H9 (cell line): ENCODE measurements at regions not wholly inside any gene's neighbourhood (a gene's known extent, or its start where the extent isn't known, plus 50 kb on each side); places are given as distances from the start of the nearest gene placed in this dataset.

Experiments used
- DNase-seq: peaks from one replicate; pipeline ENCODE4 v3.0.0-alpha.2; 2017
- H2AFZ ChIP-seq: one replicate; pipeline ENCODE4 v1.6.1; 2013; ENCODE audit warnings: mild to moderate bottlenecking, low read length, control low read depth, moderate library complexity
- H2AK5ac ChIP-seq: 2 replicates; pipeline ENCODE4 v1.6.1; 2013; ENCODE audit warnings: low read length, control low read depth, mixed read lengths; ENCODE audit not compliant: insufficient read length
- H2BK120ac ChIP-seq: one replicate; pipeline ENCODE4 v1.6.1; 2013; ENCODE audit warnings: low read depth, mild to moderate bottlenecking, low read length, control low read depth, inconsistent platforms; ENCODE audit not compliant: poor library complexity, severe bottlenecking
- H2BK12ac ChIP-seq: 2 replicates; pipeline ENCODE4 v1.6.1; 2013; ENCODE audit warnings: low read length, control low read depth, mixed read lengths, low read depth; ENCODE audit not compliant: insufficient read length
- H2BK15ac ChIP-seq: 2 replicates; pipeline ENCODE4 v1.6.1; 2013; ENCODE audit warnings: low read depth, low read length, control low read depth
- H2BK20ac ChIP-seq: one replicate; pipeline ENCODE4 v1.6.1; 2013; ENCODE audit warnings: low read depth, mild to moderate bottlenecking, low read length, control low read depth, inconsistent platforms; ENCODE audit not compliant: poor library complexity, severe bottlenecking
- H2BK5ac ChIP-seq: 2 replicates; pipeline ENCODE4 v1.6.1; 2013; ENCODE audit warnings: low read length, control low read depth, mixed read lengths; ENCODE audit not compliant: insufficient read length
- H3K14ac ChIP-seq: 2 replicates; pipeline ENCODE4 v1.6.1; 2013; ENCODE audit warnings: low read length, control low read depth; ENCODE audit not compliant: insufficient read depth
- H3K18ac ChIP-seq: 2 replicates; pipeline ENCODE4 v1.6.1; 2013; ENCODE audit warnings: low read depth, mild to moderate bottlenecking, mixed read lengths, low read length, control low read depth; ENCODE audit not compliant: insufficient read length
- H3K23ac ChIP-seq: 2 replicates; pipeline ENCODE4 v1.6.1; 2013; ENCODE audit warnings: low read length, control low read depth, mixed read lengths, low read depth; ENCODE audit not compliant: insufficient read length
- H3K23me2 ChIP-seq: 2 replicates; pipeline ENCODE4 v1.6.1; 2013; ENCODE audit warnings: low read depth, mild to moderate bottlenecking, mixed read lengths, low read length, control low read depth; ENCODE audit not compliant: insufficient read length, poor library complexity, severe bottlenecking
- H3K27ac ChIP-seq: 2 replicates; pipeline ENCODE4 v1.5.1; 2013; ENCODE audit warnings: low read length, control low read depth, mixed read lengths, low read depth; ENCODE audit not compliant: insufficient read length
- H3K27me3 ChIP-seq: 2 replicates; pipeline ENCODE4 v1.6.1; 2013; ENCODE audit warnings: low read length, control low read depth, inconsistent platforms; ENCODE audit not compliant: insufficient read depth
- H3K4ac ChIP-seq: 2 replicates; pipeline ENCODE4 v1.6.1; 2013; ENCODE audit warnings: low read depth, mild to moderate bottlenecking, control low read depth, inconsistent platforms, low read length, moderate library complexity
- H3K4me1 ChIP-seq: 2 replicates; pipeline ENCODE4 v1.6.1; 2013; ENCODE audit warnings: low read length, control low read depth, inconsistent platforms; ENCODE audit not compliant: insufficient read depth
- H3K4me2 ChIP-seq: 2 replicates; pipeline ENCODE4 v1.6.1; 2013; ENCODE audit warnings: low read length, control low read depth, mixed read lengths; ENCODE audit not compliant: insufficient read length, insufficient read depth
- H3K56ac ChIP-seq: 2 replicates; pipeline ENCODE4 v1.6.1; 2013; ENCODE audit warnings: low read depth, mild to moderate bottlenecking, mixed read lengths, low read length, control low read depth; ENCODE audit not compliant: insufficient read length
- H3K79me1 ChIP-seq: 2 replicates; pipeline ENCODE4 v1.6.1; 2013; ENCODE audit warnings: low read depth, mild to moderate bottlenecking, moderate library complexity, low read length, control low read depth, inconsistent platforms; ENCODE audit not compliant: insufficient read depth, poor library complexity, severe bottlenecking
- H3K79me2 ChIP-seq: 2 replicates; pipeline ENCODE4 v1.6.1; 2013; ENCODE audit warnings: low read length, control low read depth, inconsistent platforms; ENCODE audit not compliant: insufficient read depth
- H3K9ac ChIP-seq: 2 replicates; pipeline ENCODE4 v1.6.1; 2013; ENCODE audit warnings: low read length, control low read depth, mixed read lengths; ENCODE audit not compliant: insufficient read length; ENCODE audit errors: extremely low read depth
- H3K9me3 ChIP-seq: one replicate; pipeline ENCODE4 v1.6.1; 2013; ENCODE audit warnings: low read depth, low read length, inconsistent platforms; ENCODE audit not compliant: control insufficient read depth
- H3T11ph ChIP-seq: one replicate; pipeline ENCODE4 v1.6.1; 2013; ENCODE audit warnings: mild to moderate bottlenecking, low read length, control low read depth, inconsistent platforms
- H4K20me1 ChIP-seq: one replicate; pipeline ENCODE4 v1.6.1; 2013; ENCODE audit not compliant: control insufficient read depth, insufficient read length, insufficient read depth
- H4K5ac ChIP-seq: 2 replicates; pipeline ENCODE4 v1.6.1; 2013; ENCODE audit warnings: low read depth, mild to moderate bottlenecking, mixed read lengths, low read length, control low read depth; ENCODE audit not compliant: insufficient read length
- H4K8ac ChIP-seq: replicated peaks from 2 replicates; pipeline ENCODE4 v1.6.1; 2013; ENCODE audit warnings: low read length, control low read depth, mixed read lengths, low read depth; ENCODE audit not compliant: insufficient read length
- H4K91ac ChIP-seq: 2 replicates; pipeline ENCODE4 v1.6.1; 2013; ENCODE audit warnings: low read depth, mild to moderate bottlenecking, moderate library complexity, mixed read lengths, low read length, control low read depth; ENCODE audit not compliant: insufficient read length
- H3K27ac Mint-ChIP-seq, 3 experiments: 2 replicates in 2 of 3; 3 replicates in 1 of 3; pipeline ENCODE4 v1.8.0; 2020 to 2021; ENCODE audit warnings: mixed read lengths in 3 of 3, mild to moderate bottlenecking in 1 of 3, moderate library complexity in 1 of 3
- H3K27me3 Mint-ChIP-seq: 2 replicates; pipeline ENCODE4 v1.8.0; 2021; ENCODE audit warnings: low read depth, mild to moderate bottlenecking, moderate library complexity, mixed read lengths
- H3K36me3 Mint-ChIP-seq, 3 experiments: 2 replicates in 2 of 3; 3 replicates in 1 of 3; pipeline ENCODE4 v1.8.0; 2020 to 2021; ENCODE audit warnings: low read depth in 3 of 3, mixed read lengths in 3 of 3; ENCODE audit not compliant: insufficient read depth in 1 of 3
- H3K4me1 Mint-ChIP-seq, 2 experiments: 2 replicates each; pipeline ENCODE4 v1.8.0; 2020; ENCODE audit warnings: mixed read lengths in 2 of 2
- H3K4me3 Mint-ChIP-seq, 2 experiments: 2 replicates in 1 of 2; 3 replicates in 1 of 2; pipeline ENCODE4 v1.8.0; 2020 to 2021; ENCODE audit warnings: mild to moderate bottlenecking in 2 of 2, mixed read lengths in 2 of 2, moderate library complexity in 1 of 2
- H3K9me3 Mint-ChIP-seq, 2 experiments: 2 replicates in 1 of 2; 3 replicates in 1 of 2; pipeline ENCODE4 v1.8.0; 2020; ENCODE audit warnings: mild to moderate bottlenecking in 2 of 2, mixed read lengths in 2 of 2, moderate library complexity in 1 of 2
- WGBS: extraction: QIAGEN DNeasy Blood & Tissue Kit; methylation state at CpG from one replicate; pipeline ENCODE4 v1.1.7; 2013; ENCODE audit warnings: missing lambda C conversion rate, low lambda C conversion rate, mixed read lengths; ENCODE audit not compliant: insufficient read length; ENCODE audit errors: extremely low coverage; 5-methylcytosine and 5-hydroxymethylcytosine counted together
- TF ChIP-seq, protein P1 (sequence below): fragments of 200-600 bp; sonication (generic); conservative IDR thresholded peaks from 3 replicates; pipeline ENCODE4 v1.8.0; 2021; ENCODE audit warnings: antibody characterized with exemption, mild to moderate bottlenecking

DNA sequence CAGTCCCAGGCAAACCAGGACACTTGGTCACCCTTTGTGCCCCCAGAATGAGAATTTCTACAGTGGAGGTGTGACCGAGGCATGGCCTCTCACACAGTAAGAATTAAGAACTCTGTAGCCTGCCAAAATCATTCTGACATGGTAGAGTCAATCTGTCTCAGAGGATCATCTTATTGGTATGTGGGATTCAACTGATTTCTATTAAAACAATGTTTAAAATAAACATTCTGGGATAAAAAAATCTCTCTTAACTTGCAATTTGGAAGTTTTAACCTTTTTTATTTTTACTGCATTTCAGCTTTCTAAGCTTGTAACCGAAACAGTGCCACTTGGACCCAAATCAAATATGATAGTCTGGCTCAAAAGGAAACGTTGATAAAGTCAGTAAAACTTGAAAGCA, 165.4 kb upstream of the LDB2 start:
- Mint-ChIP-seq H3K36me3 (no peaks in the 10 kb centered on the region), H3K4me3 (no peak overlapping the region)

More for the DNA sequence above, 165.4 kb upstream of the LDB2 start:
- Histone ChIP-seq H3K79me1 (no peaks in the 10 kb centered on the region), H3K23me2 (no peaks in the 10 kb centered on the region), H2AFZ (no peak overlapping the region), H2BK5ac (no peak overlapping the region), H4K91ac (no peak overlapping the region), H3K9ac (no peak overlapping the region), H4K20me1 (no peaks in the 10 kb centered on the region), H2BK15ac (no peak overlapping the region), H3K9me3 (no peaks in the 10 kb centered on the region), H3K23ac (no peak overlapping the region), H2BK20ac (no peak overlapping the region), H2AK5ac (no peak overlapping the region), H3K27ac (no peak overlapping the region), H4K8ac (no peak overlapping the region), H2BK12ac (no peak overlapping the region), H3K4me1 (no peaks in the 10 kb centered on the region), H3K14ac (no peak overlapping the region), H4K5ac (no peak overlapping the region), H3T11ph (no peak overlapping the region), H3K27me3 (no peaks in the 10 kb centered on the region; the same call in 1 of the 2 replicates), H3K56ac (no peak overlapping the region), H3K79me2 (no peaks in the 10 kb centered on the region), H3K18ac (no peak overlapping the region), H3K4me2 (no peak overlapping the region), H3K4ac (no peak overlapping the region), H2BK120ac (no peak overlapping the region)
- Mint-ChIP-seq H3K27ac (no peak overlapping the region), H3K9me3 (no peaks in the 10 kb centered on the region), H3K27me3 (peaks cover 1% of the 10 kb centered on the region), H3K4me1 (peaks cover 3 to 6% of the 10 kb centered on the region in 2 experiments; a peak in 2 of 4 replicates)
- WGBS = no CpG with 5 or more reads among the region's 3 CpGs
- TF ChIP-seq, protein P1, sequence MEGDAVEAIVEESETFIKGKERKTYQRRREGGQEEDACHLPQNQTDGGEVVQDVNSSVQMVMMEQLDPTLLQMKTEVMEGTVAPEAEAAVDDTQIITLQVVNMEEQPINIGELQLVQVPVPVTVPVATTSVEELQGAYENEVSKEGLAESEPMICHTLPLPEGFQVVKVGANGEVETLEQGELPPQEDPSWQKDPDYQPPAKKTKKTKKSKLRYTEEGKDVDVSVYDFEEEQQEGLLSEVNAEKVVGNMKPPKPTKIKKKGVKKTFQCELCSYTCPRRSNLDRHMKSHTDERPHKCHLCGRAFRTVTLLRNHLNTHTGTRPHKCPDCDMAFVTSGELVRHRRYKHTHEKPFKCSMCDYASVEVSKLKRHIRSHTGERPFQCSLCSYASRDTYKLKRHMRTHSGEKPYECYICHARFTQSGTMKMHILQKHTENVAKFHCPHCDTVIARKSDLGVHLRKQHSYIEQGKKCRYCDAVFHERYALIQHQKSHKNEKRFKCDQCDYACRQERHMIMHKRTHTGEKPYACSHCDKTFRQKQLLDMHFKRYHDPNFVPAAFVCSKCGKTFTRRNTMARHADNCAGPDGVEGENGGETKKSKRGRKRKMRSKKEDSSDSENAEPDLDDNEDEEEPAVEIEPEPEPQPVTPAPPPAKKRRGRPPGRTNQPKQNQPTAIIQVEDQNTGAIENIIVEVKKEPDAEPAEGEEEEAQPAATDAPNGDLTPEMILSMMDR = no peak
- no peak for DNase-seq
